ENCODE measurements at regions not wholly inside any gene's neighbourhood (a gene's known extent, or its start where the extent isn't known, plus 50 kb on each side); places are given as distances from the start of the nearest gene placed in this dataset.

- TF ChIP-seq ZNF532 (CRISPR knock-in tag; IDR thresholded peaks at IDR 0.05; ENCODE audit: borderline replicate concordance) (no peak), TEAD4 (CRISPR knock-in tag; IDR thresholded peaks at IDR 0.05) (no peak), ZNF671 (CRISPR knock-in tag; IDR thresholded peaks at IDR 0.05) (no peak), SOX15 (CRISPR knock-in tag; IDR thresholded peaks at IDR 0.05) (no peak), FOXJ3 (CRISPR knock-in tag; IDR thresholded peaks at IDR 0.05; ENCODE audit: borderline replicate concordance) (no peak), ATF3 (CRISPR knock-in tag; conservative IDR thresholded peaks at IDR 0.05) (no peak)
Measured at GRCh38 chr19:28288572-28289264, 924.2 kb downstream of the UQCRFS1 start (continued).

- peaks cover 34% of the 10 kb centered on the region for H3K4me1 Mint-ChIP-seq
- no peak overlapping the region for H3K27ac Mint-ChIP-seq
- DNase-seq (ENCODE audit: low spot score) (no peak), ATAC-seq (no peak)
- H3K36me3 Mint-ChIP-seq: peaks cover 5% of the 10 kb centered on the region; the same call in 1 of the 2 replicates
- POLR2A ChIA-PET: no interaction called here
- peaks cover 7% of the 10 kb centered on the region for H3K27me3 Mint-ChIP-seq (ENCODE audit: low read depth)
- H3K4me3 Mint-ChIP-seq: no peak overlapping the region
- TF ChIP-seq ZNF219 (CRISPR knock-in tag; IDR thresholded peaks at IDR 0.05; ENCODE audit: borderline replicate concordance) (no peak), NR1H2 (CRISPR knock-in tag; IDR thresholded peaks at IDR 0.05) (no peak), TEAD4 (CRISPR knock-in tag; IDR thresholded peaks at IDR 0.05) (no peak), ATF3 (CRISPR knock-in tag; conservative IDR thresholded peaks at IDR 0.05) (no peak)
- CTCF ChIA-PET: no interaction called here
- peaks cover 28% of the 10 kb centered on the region for H3K9me3 Mint-ChIP-seq
Measured at GRCh38 chr19:28285917-28286316, 927.0 kb downstream of the UQCRFS1 start.

- ChIA-PET POLR2A (interaction anchor here (0.6 kb wide), 1 partner anchor 35 kb away, joined by 4 read pairs; no protein-coding TSS in a partner anchor), CTCF (no interaction called here)
- peaks cover 28% of the 10 kb centered on the region for H3K9me3 Mint-ChIP-seq
- H3K36me3 Mint-ChIP-seq: peaks cover 5% of the 10 kb centered on the region; the same call in 1 of the 2 replicates
- no peak overlapping the region for H3K4me3 Mint-ChIP-seq
- ATAC-seq (no peak), DNase-seq (ENCODE audit: low spot score) (no peak)
- no peak overlapping the region for H3K27ac Mint-ChIP-seq
- peaks cover 7% of the 10 kb centered on the region for H3K27me3 Mint-ChIP-seq (ENCODE audit: low read depth)
- peaks cover 29% of the 10 kb centered on the region for H3K4me1 Mint-ChIP-seq
- no peak for TF ChIP-seq ATF2 (CRISPR knock-in tag; IDR thresholded peaks at IDR 0.05; ENCODE audit: borderline replicate concordance, low read depth)
- TF ChIP-seq PRRX2 (CRISPR knock-in tag; IDR thresholded peaks at IDR 0.05): no peak
- TF ChIP-seq NR3C1 (CRISPR knock-in tag; conservative IDR thresholded peaks at IDR 0.05; ENCODE audit: low read depth): no peak
- TF ChIP-seq CDX4 (CRISPR knock-in tag; IDR thresholded peaks at IDR 0.05; ENCODE audit: borderline replicate concordance): no peak
- no peak for TF ChIP-seq PRDM15 (CRISPR knock-in tag; IDR thresholded peaks at IDR 0.05)
- TF ChIP-seq CTCF (IDR thresholded peaks at IDR 0.05): no peak
- TF ChIP-seq RELA (CRISPR knock-in tag; IDR thresholded peaks at IDR 0.05; ENCODE audit: borderline replicate concordance): no peak
- TF ChIP-seq IRF1 (CRISPR knock-in tag; IDR thresholded peaks at IDR 0.05): no peak
- TF ChIP-seq E2F4 (CRISPR knock-in tag; IDR thresholded peaks at IDR 0.05; ENCODE audit: borderline replicate concordance, low read depth): no peak
Measured at GRCh38 chr19:28285078-28285477, 927.9 kb downstream of the UQCRFS1 start.

Data from WTC11 (cell line).